Mesenchymal stem cell (in vitro differentiated cells and primary cell): ENCODE measurements at regions not wholly inside any gene's neighbourhood (a gene's known extent, or its start where the extent isn't known, plus 50 kb on each side); places are given as distances from the start of the nearest gene placed in this dataset. TPM values are rescaled to one million over a fixed set of nuclear protein-coding genes. Genes with fewer than 3 reads are reported as not detected.
"Not testable (repeated sequence)": the region's sequence is repeated elsewhere in the genome, so short reads cannot be mapped to it uniquely, and the experiment has no call there.

Source experiments
- DNase-seq: peaks from one replicate; pipeline ENCODE4 v3.0.0-alpha.2; 2013
- H2AFZ ChIP-seq: one replicate; pipeline ENCODE4 v1.6.1; 2013; ENCODE audit warnings: low read depth, mild to moderate bottlenecking, control low read depth, inconsistent platforms, low read length, moderate library complexity
- H2AK5ac ChIP-seq: 2 replicates; pipeline ENCODE4 v1.6.1; 2013; ENCODE audit warnings: low read length, moderate library complexity, mild to moderate bottlenecking, inconsistent platforms; ENCODE audit not compliant: severe bottlenecking
- H2BK120ac ChIP-seq: one replicate; pipeline ENCODE4 v1.6.1; 2013; ENCODE audit warnings: low read depth, mild to moderate bottlenecking, inconsistent platforms, low read length, moderate library complexity
- H2BK12ac ChIP-seq, 2 experiments: one replicate each; pipeline ENCODE4 v1.6.1; 2013; ENCODE audit warnings: inconsistent platforms in 2 of 2, low read length in 2 of 2, mild to moderate bottlenecking in 2 of 2, moderate library complexity in 2 of 2, control low read depth in 1 of 2
- H2BK15ac ChIP-seq: one replicate; pipeline ENCODE4 v1.6.1; 2013; ENCODE audit warnings: mild to moderate bottlenecking, low read depth, inconsistent platforms; ENCODE audit not compliant: poor library complexity, severe bottlenecking
- H2BK5ac ChIP-seq: 2 replicates; pipeline ENCODE4 v1.6.1; 2013; ENCODE audit warnings: low read depth, mild to moderate bottlenecking, low read length, control low read depth, inconsistent platforms; ENCODE audit not compliant: poor library complexity, severe bottlenecking
- H3K14ac ChIP-seq, 2 experiments: one replicate each; pipeline ENCODE4 v1.6.1; 2013; ENCODE audit warnings: inconsistent platforms in 2 of 2, low read length in 2 of 2, control low read depth in 1 of 2, mild to moderate bottlenecking in 1 of 2, moderate library complexity in 1 of 2
- H3K18ac ChIP-seq, 2 experiments: one replicate each; pipeline ENCODE4 v1.6.1; 2013; ENCODE audit warnings: inconsistent platforms in 2 of 2, low read length in 2 of 2, control low read depth in 1 of 2, low read depth in 1 of 2, mild to moderate bottlenecking in 1 of 2
- H3K23ac ChIP-seq, 2 experiments: one replicate each; pipeline ENCODE4 v1.6.1; 2013; ENCODE audit warnings: inconsistent platforms in 2 of 2, low read length in 2 of 2, mild to moderate bottlenecking in 2 of 2, moderate library complexity in 2 of 2, control low read depth in 1 of 2
- H3K27ac ChIP-seq: 2 replicates; pipeline ENCODE4 v1.5.1; 2013; ENCODE audit warnings: mild to moderate bottlenecking, moderate library complexity, low read length, control low read depth, inconsistent platforms; ENCODE audit not compliant: poor library complexity, severe bottlenecking
- H3K27me3 ChIP-seq, 2 experiments: 2 replicates each; pipeline versions ENCODE4 v1.6.1 to v1.7.0; 2013; ENCODE audit warnings: low read length in 2 of 2, mild to moderate bottlenecking in 2 of 2, moderate library complexity in 2 of 2, control low read depth in 1 of 2, inconsistent platforms in 1 of 2; ENCODE audit not compliant: control insufficient read depth in 1 of 2, insufficient read depth in 1 of 2
- H3K36me3 ChIP-seq, 2 experiments: 2 replicates each; pipeline versions ENCODE4 v1.6.1 to v1.7.0; 2013; ENCODE audit warnings: low read length in 2 of 2, control low read depth in 1 of 2, inconsistent platforms in 1 of 2, low read depth in 1 of 2, mild to moderate bottlenecking in 1 of 2; ENCODE audit not compliant: insufficient read depth in 2 of 2, control insufficient read depth in 1 of 2
- H3K4ac ChIP-seq, 2 experiments: one replicate each; pipeline ENCODE4 v1.6.1; 2013; ENCODE audit warnings: inconsistent platforms in 2 of 2, low read length in 2 of 2, mild to moderate bottlenecking in 2 of 2, moderate library complexity in 2 of 2, control low read depth in 1 of 2, low read depth in 1 of 2
- H3K4me1 ChIP-seq: 2 replicates; pipeline ENCODE4 v1.6.1; 2013; ENCODE audit warnings: low read depth, low read length, control low read depth; ENCODE audit not compliant: control insufficient read depth, insufficient read depth
- H3K4me2 ChIP-seq: 2 replicates; pipeline ENCODE4 v1.6.1; 2013; ENCODE audit warnings: low read length, mild to moderate bottlenecking, inconsistent platforms; ENCODE audit not compliant: poor library complexity, severe bottlenecking
- H3K4me3 ChIP-seq, 2 experiments: 2 replicates each; pipeline versions ENCODE4 v1.5.1 to v1.7.0; 2013; ENCODE audit warnings: low read length in 2 of 2, mild to moderate bottlenecking in 2 of 2, control low read depth in 1 of 2, low read depth in 1 of 2; ENCODE audit not compliant: insufficient read depth in 1 of 2
- H3K79me1 ChIP-seq: replicated peaks from 2 replicates; pipeline ENCODE4 v1.6.1; 2013; ENCODE audit warnings: mild to moderate bottlenecking, control low read depth, low read length, inconsistent platforms; ENCODE audit not compliant: poor library complexity, severe bottlenecking
- H3K9ac ChIP-seq: 2 replicates; pipeline ENCODE4 v1.7.0; 2013; ENCODE audit warnings: mild to moderate bottlenecking, low read length, moderate library complexity
- H3K9me3 ChIP-seq: 2 replicates; pipeline ENCODE4 v1.7.0; 2013; ENCODE audit warnings: mild to moderate bottlenecking, low read length; ENCODE audit not compliant: control insufficient read depth
- H4K8ac ChIP-seq: one replicate; pipeline ENCODE4 v1.6.1; 2013; ENCODE audit warnings: inconsistent platforms, mild to moderate bottlenecking, low read length, moderate library complexity
- H4K91ac ChIP-seq: one replicate; pipeline ENCODE4 v1.6.1; 2013; ENCODE audit warnings: mild to moderate bottlenecking, low read length, inconsistent platforms
- WGBS: methylation state at CpG from one replicate; pipeline ENCODE4 v1.1.7; 2013; ENCODE audit warnings: mixed read lengths; 5-methylcytosine and 5-hydroxymethylcytosine counted together
- small RNA-seq: library from polyadenylated mRNA; stranded (forward); fragments of <200 nt; extraction: miRNeasy Mini kit (QIAGEN cat#:217004); gene quantifications from one replicate; pipeline ENCODE3, GENCODE V24; 2013; ENCODE audit warnings: low read depth

DNA sequence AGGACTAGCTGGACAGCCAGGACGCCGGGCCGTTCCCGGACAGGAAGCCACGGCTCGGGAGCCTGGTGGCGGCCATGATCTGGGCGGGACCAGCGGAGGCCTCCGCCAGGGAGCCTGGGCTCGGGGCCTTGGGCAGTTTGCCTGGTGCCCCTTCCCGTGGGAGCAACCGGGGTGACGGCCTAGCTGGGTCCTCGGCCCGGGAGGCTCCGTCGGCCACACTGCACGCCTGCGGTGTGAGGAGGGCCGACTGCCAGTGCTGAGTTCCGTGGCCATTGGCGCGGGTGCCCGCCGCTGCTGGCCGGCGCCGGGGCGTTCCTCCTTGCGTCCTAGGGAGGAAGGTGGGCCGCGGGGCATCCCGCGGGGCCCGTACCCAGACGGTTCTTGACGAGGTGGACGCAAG is 171.6 kb downstream of the PLS3 start:
- H2BK15ac ChIP-seq, H3K18ac ChIP-seq, H4K91ac ChIP-seq, H2BK12ac ChIP-seq, H3K79me1 ChIP-seq, H2AK5ac ChIP-seq, H3K36me3 ChIP-seq, H3K27me3 ChIP-seq, H3K23ac ChIP-seq, H3K9ac ChIP-seq, H3K4me1 ChIP-seq, H4K8ac ChIP-seq, H3K4ac ChIP-seq, H2AFZ ChIP-seq, H3K27ac ChIP-seq, H3K9me3 ChIP-seq, H3K14ac ChIP-seq, H3K4me2 ChIP-seq, DNase-seq, H2BK120ac ChIP-seq, H2BK5ac ChIP-seq, H3K4me3 ChIP-seq: not testable (repeated sequence)
- no CpG with 5 or more reads among the region's 39 CpGs for WGBS

DNA sequence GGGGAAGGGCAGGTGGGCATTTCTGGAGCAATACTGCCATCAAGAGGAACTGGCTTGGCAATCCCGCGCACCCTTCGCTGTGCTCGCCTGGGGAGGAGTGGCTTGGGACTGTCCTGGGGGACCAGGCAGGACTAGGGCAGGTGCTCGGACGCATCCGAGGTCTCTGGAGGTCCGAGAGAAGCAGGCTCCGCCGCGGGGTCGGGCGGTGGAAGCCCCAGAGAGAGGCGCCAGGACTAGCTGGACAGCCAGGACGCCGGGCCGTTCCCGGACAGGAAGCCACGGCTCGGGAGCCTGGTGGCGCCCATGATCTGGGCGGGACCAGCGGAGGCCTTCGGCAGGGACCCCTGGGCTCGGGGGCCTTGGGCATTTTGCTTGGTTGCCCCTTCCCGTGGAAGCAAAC is 174.3 kb downstream of the PLS3 start:
- H2BK5ac ChIP-seq, H4K91ac ChIP-seq, H3K14ac ChIP-seq, H2BK120ac ChIP-seq, H3K4me1 ChIP-seq, H2AK5ac ChIP-seq, H2BK12ac ChIP-seq, DNase-seq, H3K27me3 ChIP-seq, H2BK15ac ChIP-seq, H2AFZ ChIP-seq, H4K8ac ChIP-seq, H3K18ac ChIP-seq, H3K4me2 ChIP-seq, H3K27ac ChIP-seq, H3K23ac ChIP-seq, H3K79me1 ChIP-seq, H3K36me3 ChIP-seq, H3K4ac ChIP-seq, H3K9me3 ChIP-seq: not testable (repeated sequence)
- Histone ChIP-seq H3K4me3 (peak overlapping the region in 1 of 2 experiments; percentile 73), H3K9ac (peak overlapping the region; percentile 66)
- no CpG with 5 or more reads among the region's 26 CpGs for WGBS

Small RNA genes in the stretch of these regions (small RNA-seq; reads per million reads assigned to genes)
- not detected for gene AC005000.1
